SK-N-SH treated with all-trans-retinoic acid at 6 μM for 48 hours (cell line): ENCODE measurements at regions not wholly inside any gene's neighbourhood (a gene's known extent, or its start where the extent isn't known, plus 50 kb on each side); places are given as distances from the start of the nearest gene placed in this dataset.
A peak's percentile ranks its signal among the peaks of the same experiment; 100 is the strongest.
"Not testable (repeated sequence)": the region's sequence is repeated elsewhere in the genome, so short reads cannot be mapped to it uniquely, and the experiment has no call there.

ENCODE experiments used
- ATAC-seq: fragments of 200-7000 bp; cut with Tn5 transposase; 3 replicates; pipeline ENCODE4 v1.9.1; 2020; ENCODE audit warnings: mild to moderate bottlenecking, moderate library complexity
- ARNTL ChIP-seq: fragments of 450-650 bp; formaldehyde crosslinking; IDR thresholded peaks from 2 replicates; pipeline ENCODE4 v1.5.0; 2020; ENCODE audit warnings: low read depth, mild to moderate bottlenecking, moderate library complexity, borderline replicate concordance
- BACH2 ChIP-seq: fragments of 250-450 bp; sonication (Bioruptor Pico); IDR thresholded peaks from 2 replicates; pipeline ENCODE4 v1.9.0; 2021; ENCODE audit warnings: mild to moderate bottlenecking, borderline replicate concordance
- CREB5 ChIP-seq: fragments of 250-450 bp; sonication (Bioruptor Pico); IDR thresholded peaks from 2 replicates; pipeline ENCODE4 v1.5.1; 2020; ENCODE audit warnings: low read depth, mild to moderate bottlenecking, moderate library complexity
- CSDC2 ChIP-seq: fragments of 250-450 bp; sonication (Bioruptor Pico); IDR thresholded peaks from 2 replicates; pipeline ENCODE4 v1.5.0; 2020; ENCODE audit warnings: mild to moderate bottlenecking, moderate library complexity
- CSRNP3 ChIP-seq: fragments of 250-450 bp; sonication (Bioruptor Pico); IDR thresholded peaks from 2 replicates; pipeline ENCODE4 v1.5.1; 2021; ENCODE audit warnings: mild to moderate bottlenecking, moderate library complexity
- ESRRG ChIP-seq: fragments of 250-450 bp; sonication (Bioruptor Pico); IDR thresholded peaks from 2 replicates; pipeline ENCODE4 v1.6.1; 2021; ENCODE audit warnings: mild to moderate bottlenecking
- GLIS3 ChIP-seq: fragments of 250-450 bp; sonication (Bioruptor Pico); IDR thresholded peaks from 2 replicates; pipeline ENCODE4 v1.5.0; 2020; ENCODE audit warnings: mild to moderate bottlenecking, moderate library complexity
- ISL1 ChIP-seq: fragments of 250-450 bp; sonication (Bioruptor Pico); IDR thresholded peaks from 2 replicates; pipeline ENCODE4 v2.1.2; 2022; ENCODE audit warnings: mild to moderate bottlenecking, moderate library complexity
- OSR1 ChIP-seq: fragments of 250-450 bp; sonication (Bioruptor Pico); IDR thresholded peaks from 2 replicates; pipeline ENCODE4 v1.8.0; 2022; ENCODE audit warnings: moderate library complexity, mild to moderate bottlenecking, inconsistent platforms
- PATZ1 ChIP-seq: fragments of 250-450 bp; sonication (Bioruptor Pico); IDR thresholded peaks from 2 replicates; pipeline ENCODE4 v1.8.0; 2020; ENCODE audit warnings: mild to moderate bottlenecking, moderate library complexity, borderline replicate concordance
- PPARA ChIP-seq: fragments of 250-450 bp; sonication (Bioruptor Pico); IDR thresholded peaks from 2 replicates; pipeline ENCODE4 v1.5.0; 2020; ENCODE audit warnings: mild to moderate bottlenecking, borderline replicate concordance
- RARB ChIP-seq: fragments of 250-450 bp; sonication (Bioruptor Pico); IDR thresholded peaks from 2 replicates; pipeline ENCODE4 v1.8.0; 2021; ENCODE audit warnings: mild to moderate bottlenecking, moderate library complexity
- SNAI2 ChIP-seq: fragments of 250-450 bp; sonication (Bioruptor Pico); IDR thresholded peaks from 2 replicates; pipeline ENCODE4 v1.5.0; 2020; ENCODE audit warnings: mild to moderate bottlenecking, moderate library complexity
- TCF4 ChIP-seq: fragments of 250-450 bp; sonication (Bioruptor Pico); IDR thresholded peaks from 2 replicates; pipeline ENCODE4 v1.8.0; 2021; ENCODE audit warnings: mild to moderate bottlenecking, moderate library complexity, borderline replicate concordance
- TOX ChIP-seq: fragments of 250-450 bp; sonication (Bioruptor Pico); IDR thresholded peaks from 2 replicates; pipeline ENCODE4 v1.8.0; 2021; ENCODE audit warnings: mild to moderate bottlenecking, moderate library complexity, borderline replicate concordance
- TSHZ2 ChIP-seq: fragments of 250-450 bp; sonication (Bioruptor Pico); IDR thresholded peaks from 2 replicates; pipeline ENCODE4 v1.5.0; 2020; ENCODE audit warnings: mild to moderate bottlenecking, moderate library complexity
- ZC3H10 ChIP-seq: fragments of 250-450 bp; sonication (Bioruptor Pico); IDR thresholded peaks from 2 replicates; pipeline ENCODE4 v1.5.1; 2021; ENCODE audit warnings: mild to moderate bottlenecking, moderate library complexity
- ZFP3 ChIP-seq: fragments of 250-450 bp; sonication (Bioruptor Pico); IDR thresholded peaks from 2 replicates; pipeline ENCODE4 v1.5.0; 2020; ENCODE audit warnings: mild to moderate bottlenecking, moderate library complexity
- ZFP30 ChIP-seq: fragments of 450-650 bp; formaldehyde crosslinking; IDR thresholded peaks from 2 replicates; pipeline ENCODE4 v1.5.0; 2022; ENCODE audit warnings: mild to moderate bottlenecking, moderate library complexity
- ZNF565 ChIP-seq: fragments of 450-650 bp; formaldehyde crosslinking; conservative IDR thresholded peaks from 2 replicates; pipeline ENCODE4 v1.5.0; 2020; ENCODE audit warnings: low read depth, mild to moderate bottlenecking, moderate library complexity
- ZNF70 ChIP-seq: fragments of 450-650 bp; formaldehyde crosslinking; IDR thresholded peaks from 2 replicates; pipeline ENCODE4 v1.5.0; 2020; ENCODE audit warnings: mild to moderate bottlenecking, moderate library complexity
- ZNF8 ChIP-seq: fragments of 450-650 bp; formaldehyde crosslinking; IDR thresholded peaks from 2 replicates; pipeline ENCODE4 v1.5.0; 2020; ENCODE audit warnings: mild to moderate bottlenecking, moderate library complexity

- no peak for TF ChIP-seq CSRNP3 (CRISPR knock-in tag)
- no peak for TF ChIP-seq ZFP3 (CRISPR knock-in tag)
- TF ChIP-seq ESRRG (CRISPR knock-in tag), result no peak
- TF ChIP-seq BACH2 (CRISPR knock-in tag), result no peak
- no peak for TF ChIP-seq ZC3H10 (CRISPR knock-in tag)
- no peak for TF ChIP-seq TOX (CRISPR knock-in tag)
- no peak for TF ChIP-seq TCF4 (CRISPR knock-in tag)
- TF ChIP-seq ARNTL (CRISPR knock-in tag), result no peak
- no peak for TF ChIP-seq ZFP30 (CRISPR knock-in tag)
Observed at GRCh38 chrX:39487969-39488330, 609.8 kb downstream of the BCOR start (continued).

- ATAC-seq, result no peak
- TF ChIP-seq OSR1 (CRISPR knock-in tag), result no peak
- TF ChIP-seq RARB, result no peak
- TF ChIP-seq CSDC2, result no peak
- TF ChIP-seq PATZ1 (CRISPR knock-in tag), result no peak
- no peak for TF ChIP-seq ZFP30 (CRISPR knock-in tag)
- no peak for TF ChIP-seq ARNTL (CRISPR knock-in tag)
- TF ChIP-seq ESRRG (CRISPR knock-in tag), result no peak
- TF ChIP-seq TOX (CRISPR knock-in tag), result no peak
- no peak for TF ChIP-seq ZNF565 (CRISPR knock-in tag)
- no peak for TF ChIP-seq ZFP3 (CRISPR knock-in tag)
- TF ChIP-seq ZNF70 (CRISPR knock-in tag), result no peak
- no peak for TF ChIP-seq PPARA (CRISPR knock-in tag)
- no peak for TF ChIP-seq GLIS3 (CRISPR knock-in tag)
- no peak for TF ChIP-seq SNAI2
- no peak for TF ChIP-seq CREB5 (CRISPR knock-in tag)
- no peak for TF ChIP-seq ISL1 (CRISPR knock-in tag)
- TF ChIP-seq, all 23 proteins: peak for 0
Observed at GRCh38 chrX:39491548-39492297, 606.0 kb downstream of the BCOR start.

GRCh38 chrX:39492497-39493162, 605.1 kb downstream of the BCOR start:
- peak; percentile 91 for TF ChIP-seq ZFP3 (CRISPR knock-in tag)
- TF ChIP-seq TSHZ2 (CRISPR knock-in tag), result no peak
- TF ChIP-seq GLIS3 (CRISPR knock-in tag), result no peak
- no peak for ATAC-seq

GRCh38 chrX:39493168-39493567, 604.6 kb downstream of the BCOR start:
- ATAC-seq, result no peak
- TF ChIP-seq ZNF565 (CRISPR knock-in tag) (no peak), SNAI2 (no peak), ZNF8 (no peak), CREB5 (CRISPR knock-in tag) (no peak), RARB (no peak), ZFP30 (CRISPR knock-in tag) (no peak), OSR1 (CRISPR knock-in tag) (no peak), TOX (CRISPR knock-in tag) (no peak), ISL1 (CRISPR knock-in tag) (no peak), CSRNP3 (CRISPR knock-in tag) (no peak)

GRCh38 chrX:39497117-39497516, 600.6 kb downstream of the BCOR start:
- ATAC-seq, result not testable (repeated sequence)
